H9 (cell line): ENCODE measurements at regions not wholly inside any gene's neighbourhood (a gene's known extent, or its start where the extent isn't known, plus 50 kb on each side); places are given as distances from the start of the nearest gene placed in this dataset.

Experiments
- DNase-seq: peaks from one replicate; pipeline ENCODE4 v3.0.0-alpha.2; 2017
- H2AFZ ChIP-seq: one replicate; pipeline ENCODE4 v1.6.1; 2013; ENCODE audit warnings: mild to moderate bottlenecking, low read length, control low read depth, moderate library complexity
- H2AK5ac ChIP-seq: 2 replicates; pipeline ENCODE4 v1.6.1; 2013; ENCODE audit warnings: low read length, control low read depth, mixed read lengths; ENCODE audit not compliant: insufficient read length
- H2BK120ac ChIP-seq: one replicate; pipeline ENCODE4 v1.6.1; 2013; ENCODE audit warnings: low read depth, mild to moderate bottlenecking, low read length, control low read depth, inconsistent platforms; ENCODE audit not compliant: poor library complexity, severe bottlenecking
- H2BK12ac ChIP-seq: 2 replicates; pipeline ENCODE4 v1.6.1; 2013; ENCODE audit warnings: low read length, control low read depth, mixed read lengths, low read depth; ENCODE audit not compliant: insufficient read length
- H2BK15ac ChIP-seq: 2 replicates; pipeline ENCODE4 v1.6.1; 2013; ENCODE audit warnings: low read depth, low read length, control low read depth
- H2BK20ac ChIP-seq: one replicate; pipeline ENCODE4 v1.6.1; 2013; ENCODE audit warnings: low read depth, mild to moderate bottlenecking, low read length, control low read depth, inconsistent platforms; ENCODE audit not compliant: poor library complexity, severe bottlenecking
- H2BK5ac ChIP-seq: 2 replicates; pipeline ENCODE4 v1.6.1; 2013; ENCODE audit warnings: low read length, control low read depth, mixed read lengths; ENCODE audit not compliant: insufficient read length
- H3K14ac ChIP-seq: 2 replicates; pipeline ENCODE4 v1.6.1; 2013; ENCODE audit warnings: low read length, control low read depth; ENCODE audit not compliant: insufficient read depth
- H3K18ac ChIP-seq: 2 replicates; pipeline ENCODE4 v1.6.1; 2013; ENCODE audit warnings: low read depth, mild to moderate bottlenecking, mixed read lengths, low read length, control low read depth; ENCODE audit not compliant: insufficient read length
- H3K23ac ChIP-seq: 2 replicates; pipeline ENCODE4 v1.6.1; 2013; ENCODE audit warnings: low read length, control low read depth, mixed read lengths, low read depth; ENCODE audit not compliant: insufficient read length
- H3K23me2 ChIP-seq: 2 replicates; pipeline ENCODE4 v1.6.1; 2013; ENCODE audit warnings: low read depth, mild to moderate bottlenecking, mixed read lengths, low read length, control low read depth; ENCODE audit not compliant: insufficient read length, poor library complexity, severe bottlenecking
- H3K27ac ChIP-seq: 2 replicates; pipeline ENCODE4 v1.5.1; 2013; ENCODE audit warnings: low read length, control low read depth, mixed read lengths, low read depth; ENCODE audit not compliant: insufficient read length
- H3K27me3 ChIP-seq: 2 replicates; pipeline ENCODE4 v1.6.1; 2013; ENCODE audit warnings: low read length, control low read depth, inconsistent platforms; ENCODE audit not compliant: insufficient read depth
- H3K4ac ChIP-seq: 2 replicates; pipeline ENCODE4 v1.6.1; 2013; ENCODE audit warnings: low read depth, mild to moderate bottlenecking, control low read depth, inconsistent platforms, low read length, moderate library complexity
- H3K4me1 ChIP-seq: 2 replicates; pipeline ENCODE4 v1.6.1; 2013; ENCODE audit warnings: low read length, control low read depth, inconsistent platforms; ENCODE audit not compliant: insufficient read depth
- H3K4me2 ChIP-seq: 2 replicates; pipeline ENCODE4 v1.6.1; 2013; ENCODE audit warnings: low read length, control low read depth, mixed read lengths; ENCODE audit not compliant: insufficient read length, insufficient read depth
- H3K56ac ChIP-seq: 2 replicates; pipeline ENCODE4 v1.6.1; 2013; ENCODE audit warnings: low read depth, mild to moderate bottlenecking, mixed read lengths, low read length, control low read depth; ENCODE audit not compliant: insufficient read length
- H3K79me1 ChIP-seq: 2 replicates; pipeline ENCODE4 v1.6.1; 2013; ENCODE audit warnings: low read depth, mild to moderate bottlenecking, moderate library complexity, low read length, control low read depth, inconsistent platforms; ENCODE audit not compliant: insufficient read depth, poor library complexity, severe bottlenecking
- H3K79me2 ChIP-seq: 2 replicates; pipeline ENCODE4 v1.6.1; 2013; ENCODE audit warnings: low read length, control low read depth, inconsistent platforms; ENCODE audit not compliant: insufficient read depth
- H3K9ac ChIP-seq: 2 replicates; pipeline ENCODE4 v1.6.1; 2013; ENCODE audit warnings: low read length, control low read depth, mixed read lengths; ENCODE audit not compliant: insufficient read length; ENCODE audit errors: extremely low read depth
- H3K9me3 ChIP-seq: one replicate; pipeline ENCODE4 v1.6.1; 2013; ENCODE audit warnings: low read depth, low read length, inconsistent platforms; ENCODE audit not compliant: control insufficient read depth
- H3T11ph ChIP-seq: one replicate; pipeline ENCODE4 v1.6.1; 2013; ENCODE audit warnings: mild to moderate bottlenecking, low read length, control low read depth, inconsistent platforms
- H4K20me1 ChIP-seq: one replicate; pipeline ENCODE4 v1.6.1; 2013; ENCODE audit not compliant: control insufficient read depth, insufficient read length, insufficient read depth
- H4K5ac ChIP-seq: 2 replicates; pipeline ENCODE4 v1.6.1; 2013; ENCODE audit warnings: low read depth, mild to moderate bottlenecking, mixed read lengths, low read length, control low read depth; ENCODE audit not compliant: insufficient read length
- H4K8ac ChIP-seq: replicated peaks from 2 replicates; pipeline ENCODE4 v1.6.1; 2013; ENCODE audit warnings: low read length, control low read depth, mixed read lengths, low read depth; ENCODE audit not compliant: insufficient read length
- H4K91ac ChIP-seq: 2 replicates; pipeline ENCODE4 v1.6.1; 2013; ENCODE audit warnings: low read depth, mild to moderate bottlenecking, moderate library complexity, mixed read lengths, low read length, control low read depth; ENCODE audit not compliant: insufficient read length
- H3K27ac Mint-ChIP-seq, 3 experiments: 2 replicates in 2 of 3; 3 replicates in 1 of 3; pipeline ENCODE4 v1.8.0; 2020 to 2021; ENCODE audit warnings: mixed read lengths in 3 of 3, mild to moderate bottlenecking in 1 of 3, moderate library complexity in 1 of 3
- H3K27me3 Mint-ChIP-seq: 2 replicates; pipeline ENCODE4 v1.8.0; 2021; ENCODE audit warnings: low read depth, mild to moderate bottlenecking, moderate library complexity, mixed read lengths
- H3K36me3 Mint-ChIP-seq, 3 experiments: 2 replicates in 2 of 3; 3 replicates in 1 of 3; pipeline ENCODE4 v1.8.0; 2020 to 2021; ENCODE audit warnings: low read depth in 3 of 3, mixed read lengths in 3 of 3; ENCODE audit not compliant: insufficient read depth in 1 of 3
- H3K4me1 Mint-ChIP-seq, 2 experiments: 2 replicates each; pipeline ENCODE4 v1.8.0; 2020; ENCODE audit warnings: mixed read lengths in 2 of 2
- H3K4me3 Mint-ChIP-seq, 2 experiments: 2 replicates in 1 of 2; 3 replicates in 1 of 2; pipeline ENCODE4 v1.8.0; 2020 to 2021; ENCODE audit warnings: mild to moderate bottlenecking in 2 of 2, mixed read lengths in 2 of 2, moderate library complexity in 1 of 2
- H3K9me3 Mint-ChIP-seq, 2 experiments: 2 replicates in 1 of 2; 3 replicates in 1 of 2; pipeline ENCODE4 v1.8.0; 2020; ENCODE audit warnings: mild to moderate bottlenecking in 2 of 2, mixed read lengths in 2 of 2, moderate library complexity in 1 of 2
- WGBS: extraction: QIAGEN DNeasy Blood & Tissue Kit; methylation state at CpG from one replicate; pipeline ENCODE4 v1.1.7; 2013; ENCODE audit warnings: missing lambda C conversion rate, low lambda C conversion rate, mixed read lengths; ENCODE audit not compliant: insufficient read length; ENCODE audit errors: extremely low coverage; 5-methylcytosine and 5-hydroxymethylcytosine counted together
- TF ChIP-seq, protein P1 (sequence below): fragments of 200-600 bp; sonication (generic); conservative IDR thresholded peaks from 3 replicates; pipeline ENCODE4 v1.8.0; 2021; ENCODE audit warnings: antibody characterized with exemption, mild to moderate bottlenecking

GRCh38 chr7:86629-87028, 105.7 kb upstream of the FAM20C start:
- Mint-ChIP-seq H3K36me3 (peaks cover 0 to 3% (median 1%) of the 10 kb centered on the region in 3 experiments; a peak in 3 of 7 replicates), H3K4me3 (0 out of 5 replicates have a peak overlapping the region, but pooled peaks of 1 of the 2 experiments have one; percentile 26), H3K4me1 (peaks cover 50 to 56% of the 10 kb centered on the region in 2 experiments), H3K9me3 (peaks cover 0 to 6% of the 10 kb centered on the region in 2 experiments; a peak in 1 of 5 replicates), H3K27ac (peak overlapping the region in 2 of 3 experiments; percentile 68 to 92; a peak in 3 of 7 replicates), H3K27me3 (peaks cover 2% of the 10 kb centered on the region; the same call in 1 of the 2 replicates)
- Histone ChIP-seq H2BK15ac (no peak overlapping the region), H2BK120ac (no peak overlapping the region), H4K8ac (no peak overlapping the region), H3K4me2 (no peak overlapping the region), H2AFZ (no peak overlapping the region), H3K79me1 (no peaks in the 10 kb centered on the region), H3K18ac (no peak overlapping the region), H4K91ac (no peak overlapping the region), H3K79me2 (peaks cover 4% of the 10 kb centered on the region; the same call in 1 of the 2 replicates), H4K20me1 (no peaks in the 10 kb centered on the region), H2BK20ac (no peak overlapping the region), H3K9ac (no peak overlapping the region), H3K9me3 (no peaks in the 10 kb centered on the region), H2BK5ac (no peak overlapping the region), H3K23ac (no peak overlapping the region), H2BK12ac (no peak overlapping the region), H3K27ac (no peak overlapping the region), H3K4ac (no peak overlapping the region), H3K56ac (no peak overlapping the region), H3K27me3 (no peaks in the 10 kb centered on the region), H3K14ac (no peak overlapping the region), H4K5ac (no peak overlapping the region), H3T11ph (no peak overlapping the region), H3K23me2 (no peaks in the 10 kb centered on the region), H3K4me1 (peaks cover 5% of the 10 kb centered on the region; the same call in 1 of the 2 replicates), H2AK5ac (no peak overlapping the region)
- no CpG with 5 or more reads among the region's 7 CpGs for WGBS
- DNase-seq = no peak
- TF ChIP-seq, protein P1, sequence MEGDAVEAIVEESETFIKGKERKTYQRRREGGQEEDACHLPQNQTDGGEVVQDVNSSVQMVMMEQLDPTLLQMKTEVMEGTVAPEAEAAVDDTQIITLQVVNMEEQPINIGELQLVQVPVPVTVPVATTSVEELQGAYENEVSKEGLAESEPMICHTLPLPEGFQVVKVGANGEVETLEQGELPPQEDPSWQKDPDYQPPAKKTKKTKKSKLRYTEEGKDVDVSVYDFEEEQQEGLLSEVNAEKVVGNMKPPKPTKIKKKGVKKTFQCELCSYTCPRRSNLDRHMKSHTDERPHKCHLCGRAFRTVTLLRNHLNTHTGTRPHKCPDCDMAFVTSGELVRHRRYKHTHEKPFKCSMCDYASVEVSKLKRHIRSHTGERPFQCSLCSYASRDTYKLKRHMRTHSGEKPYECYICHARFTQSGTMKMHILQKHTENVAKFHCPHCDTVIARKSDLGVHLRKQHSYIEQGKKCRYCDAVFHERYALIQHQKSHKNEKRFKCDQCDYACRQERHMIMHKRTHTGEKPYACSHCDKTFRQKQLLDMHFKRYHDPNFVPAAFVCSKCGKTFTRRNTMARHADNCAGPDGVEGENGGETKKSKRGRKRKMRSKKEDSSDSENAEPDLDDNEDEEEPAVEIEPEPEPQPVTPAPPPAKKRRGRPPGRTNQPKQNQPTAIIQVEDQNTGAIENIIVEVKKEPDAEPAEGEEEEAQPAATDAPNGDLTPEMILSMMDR = no peak
